ENCODE measurements at regions not wholly inside any gene's neighbourhood (a gene's known extent, or its start where the extent isn't known, plus 50 kb on each side); places are given as distances from the start of the nearest gene placed in this dataset.

GRCh38 chrX:120819126-120819525 lies 56.5 kb downstream of the CT47B1 start:
- DNase-seq (ENCODE audit: low read depth in 2 of 2), result no peak

- no peak for DNase-seq (ENCODE audit: low read depth in 2 of 2)
These were observed 61.7 kb downstream of the CT47B1 start for GRCh38 chrX:120813982-120814381.

- DNase-seq (ENCODE audit: low read depth in 2 of 2), result no peak
These were observed 74.2 kb downstream of the CT47B1 start for GRCh38 chrX:120801426-120801825.

GRCh38 chrX:120797188-120797851 lies 78.3 kb downstream of the CT47B1 start:
- DNase-seq (ENCODE audit: low read depth in 2 of 2), result no peak

GRCh38 chrX:120795301-120795700 lies 80.4 kb downstream of the CT47B1 start:
- DNase-seq (ENCODE audit: low read depth in 2 of 2), result no peak

GRCh38 chrX:120794525-120794975 lies 81.1 kb downstream of the CT47B1 start:
- no peak for DNase-seq (ENCODE audit: low read depth in 2 of 2)

- no peak for DNase-seq (ENCODE audit: low read depth in 2 of 2)
These were observed 82.6 kb downstream of the CT47B1 start for GRCh38 chrX:120793098-120793497.

- no peak for DNase-seq (ENCODE audit: low read depth in 2 of 2)
These were observed 84.5 kb downstream of the CT47B1 start for GRCh38 chrX:120791013-120791643.

GRCh38 chrX:120790552-120790951 lies 85.1 kb downstream of the CT47B1 start:
- no peak for DNase-seq (ENCODE audit: low read depth in 2 of 2)

GRCh38 chrX:120790118-120790517 lies 85.5 kb downstream of the CT47B1 start:
- no peak for DNase-seq (ENCODE audit: low read depth in 2 of 2)

- DNase-seq (ENCODE audit: low read depth in 2 of 2), result no peak
These were observed 94.3 kb downstream of the CT47B1 start for GRCh38 chrX:120781403-120781802.

GRCh38 chrX:120775959-120776358 lies 99.7 kb downstream of the CT47B1 start:
- no peak for DNase-seq (ENCODE audit: low read depth in 2 of 2)

GRCh38 chrX:120774606-120775005 lies 101.1 kb downstream of the CT47B1 start:
- no peak for DNase-seq (ENCODE audit: low read depth in 2 of 2)

GRCh38 chrX:120773801-120774200 lies 101.9 kb downstream of the CT47B1 start:
- no peak for DNase-seq (ENCODE audit: low read depth in 2 of 2)

GRCh38 chrX:120769576-120770341 lies 105.9 kb downstream of the CT47B1 start:
- DNase-seq (ENCODE audit: low read depth in 2 of 2), result no peak

- DNase-seq (ENCODE audit: low read depth in 2 of 2), result no peak
These were observed 107.0 kb downstream of the CT47B1 start for GRCh38 chrX:120768681-120769080.

GRCh38 chrX:120768254-120768653 lies 107.4 kb downstream of the CT47B1 start:
- no peak for DNase-seq (ENCODE audit: low read depth in 2 of 2)

- no peak for DNase-seq (ENCODE audit: low read depth in 2 of 2)
These were observed 112.4 kb downstream of the CT47B1 start for GRCh38 chrX:120763269-120763668.

GRCh38 chrX:120761810-120762209 lies 113.9 kb downstream of the CT47B1 start:
- no peak for DNase-seq (ENCODE audit: low read depth in 2 of 2)

GRCh38 chrX:120759685-120760084 lies 116.0 kb downstream of the CT47B1 start:
- no peak for DNase-seq (ENCODE audit: low read depth in 2 of 2)

- DNase-seq (ENCODE audit: low read depth in 2 of 2), result no peak
These were observed 120.4 kb downstream of the CT47B1 start for GRCh38 chrX:120755066-120755846.

Data from stimulated activated CD4-positive, alpha-beta T cell treated with anti-CD3 and anti-CD28 coated beads, Interleukin-12 subunit alpha, Interleukin-12 subunit beta, amount 100 ng/mL, for 24 hours (primary cell).